AG04449 (cell line): ENCODE measurements at regions not wholly inside any gene's neighbourhood (a gene's known extent, or its start where the extent isn't known, plus 50 kb on each side); places are given as distances from the start of the nearest gene placed in this dataset.

ENCODE experiments used
- CTCF ChIA-PET: fragments of 350-600 bp; formaldehyde crosslinking; extraction: SDS; loops from one replicate; lab custom pipeline; 2021; ENCODE audit warnings: antibody characterized with exemption; lab: Yijun Ruan, JAX
- POLR2A ChIA-PET: fragments of 400-600, 350-600 bp; formaldehyde crosslinking; extraction: SDS; loops from one replicate; lab custom pipeline; 2020; ENCODE audit warnings: antibody characterized with exemption, inconsistent platforms; lab: Yijun Ruan, JAX
- DNase-seq: peaks from one replicate; pipeline ENCODE4 v3.0.0-alpha.2; 2010; ENCODE audit warnings: low read depth, low spot score
- H3K4me3 ChIP-seq: 2 replicates; pipeline ENCODE4 v1.5.1; 2011; ENCODE audit warnings: low read depth, mild to moderate bottlenecking, control low read depth, low read length
- CTCF ChIP-seq: IDR thresholded peaks from one replicate; pipeline ENCODE4 v1.5.1; 2011; ENCODE audit warnings: mild to moderate bottlenecking, moderate library complexity, low read length, control low read depth, inconsistent platforms; ENCODE audit not compliant: insufficient read depth; ENCODE audit errors: missing control alignments

- H3K4me3 ChIP-seq = no peak overlapping the region
These were observed 56.6 kb downstream of the MRPL57 start for GRCh38 chr13:21233086-21233485.

DNA sequence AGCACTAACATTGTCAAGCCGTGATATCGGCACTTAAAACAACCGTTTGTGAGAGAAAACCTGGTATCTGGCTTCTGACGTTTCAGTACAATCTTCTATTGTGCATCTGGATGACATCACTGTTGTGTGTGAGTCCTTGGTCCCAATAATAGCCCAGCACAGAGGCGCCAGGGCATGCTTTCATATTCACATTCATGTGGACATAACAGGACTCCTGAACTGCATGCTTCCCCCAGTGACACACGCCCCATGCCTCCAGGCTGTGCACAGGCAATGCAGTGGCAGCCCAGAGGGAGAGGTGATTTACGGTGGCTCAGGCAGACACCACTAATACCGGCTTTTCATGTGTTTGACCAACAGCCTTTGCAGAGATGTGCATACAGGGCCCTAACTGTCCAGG is 58.1 kb downstream of the MRPL57 start:
- ChIA-PET CTCF (no interaction called here), POLR2A (no interaction called here)
- TF ChIP-seq CTCF = no peak
- DNase-seq = no peak
- H3K4me3 ChIP-seq = no peak overlapping the region

More at GRCh38 chr13:21233086-21233485, 56.6 kb downstream of the MRPL57 start:
- DNase-seq = no peak
- CTCF ChIA-PET = interaction anchor here (0.7 to 2.2 kb wide), 8 partner anchors 11 to 247 kb away, joined by 3 to 9 read pairs (median 3); no protein-coding TSS in a partner anchor
- POLR2A ChIA-PET = no interaction called here
- no peak for TF ChIP-seq CTCF

- no peak overlapping the region for H3K4me3 ChIP-seq
- CTCF ChIA-PET = no interaction called here
- no peak for TF ChIP-seq CTCF
- POLR2A ChIA-PET = no interaction called here
- DNase-seq = no peak
These were observed 58.7 kb downstream of the MRPL57 start for GRCh38 chr13:21235174-21235573.

DNA sequence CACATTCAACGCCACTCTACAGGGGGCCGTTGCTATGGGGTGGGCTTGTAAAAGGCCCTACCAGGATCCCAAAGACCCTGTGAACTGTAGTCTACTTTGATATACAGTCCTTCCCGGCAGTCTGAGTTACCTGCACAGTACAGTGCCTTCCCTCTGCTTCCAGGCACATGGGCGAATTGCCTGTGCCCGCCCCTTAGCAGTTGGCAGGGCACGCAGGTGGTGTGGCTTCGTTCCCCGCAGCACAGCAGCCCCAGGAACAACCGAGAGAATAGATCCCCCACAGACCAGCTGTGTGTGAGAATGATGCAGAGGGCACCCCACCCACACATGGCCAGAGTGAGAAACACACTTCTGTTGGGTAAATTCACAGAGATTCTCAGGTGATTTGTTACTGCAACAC is 60.6 kb downstream of the MRPL57 start:
- no peak for DNase-seq
- H3K4me3 ChIP-seq = no peak overlapping the region
- no peak for TF ChIP-seq CTCF
- POLR2A ChIA-PET = no interaction called here
- CTCF ChIA-PET = no interaction called here

DNA sequence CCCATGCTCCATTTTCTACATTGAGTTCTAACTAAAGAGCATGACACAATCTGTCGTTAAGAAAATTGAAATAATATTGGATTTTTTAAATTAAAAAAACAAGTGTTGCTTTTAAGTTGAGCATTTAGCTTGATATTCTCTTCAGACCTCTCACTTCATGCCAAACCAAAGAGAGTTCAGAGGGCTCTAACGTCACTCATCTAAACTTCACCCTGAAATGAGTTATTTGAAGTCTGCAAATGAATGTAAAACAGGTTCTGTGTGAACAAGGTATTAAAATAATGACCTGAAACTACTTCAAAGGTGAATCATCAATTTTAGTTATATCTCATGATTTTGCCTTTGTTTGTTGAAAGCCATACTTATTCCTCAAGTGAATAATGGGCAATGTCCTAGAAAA is 61.8 kb downstream of the MRPL57 start:
- H3K4me3 ChIP-seq = no peak overlapping the region
- POLR2A ChIA-PET = no interaction called here
- TF ChIP-seq CTCF = no peak
- no peak for DNase-seq
- CTCF ChIA-PET = no interaction called here

DNA sequence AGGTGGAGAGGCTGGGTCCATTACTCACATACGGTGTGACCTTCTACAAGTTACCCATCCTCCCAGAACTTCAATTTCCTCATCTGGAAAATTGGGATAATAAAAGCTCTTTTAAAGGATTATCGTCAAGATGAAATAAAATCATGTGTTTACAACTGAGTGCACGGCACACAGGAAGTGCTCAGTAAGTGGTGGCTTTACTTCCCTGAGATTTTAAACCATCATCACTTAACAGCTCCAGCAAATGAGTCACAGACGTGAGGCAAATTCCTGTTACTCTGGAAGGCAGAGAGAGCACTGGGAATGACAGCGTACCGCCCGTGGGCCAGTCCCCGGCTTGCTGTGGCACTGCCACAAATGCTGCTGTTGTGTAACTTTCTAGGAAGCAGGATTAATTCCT is 64.1 kb downstream of the MRPL57 start:
- POLR2A ChIA-PET = interaction anchor here (1.1 kb wide), 1 partner anchor 64 kb away, joined by 4 read pairs; the partner anchor contains the start of genes MRPL57 and SKA3
- CTCF ChIA-PET = interaction anchor here (1.1 to 2.1 kb wide), 5 partner anchors 10 to 236 kb away, joined by 4 to 8 read pairs (median 5); partner anchors contain the start of genes MRPL57 and SKA3
- no peak overlapping the region for H3K4me3 ChIP-seq
- TF ChIP-seq CTCF = no peak
- DNase-seq = peak; percentile 19
